K562 (cell line): ENCODE measurements at regions not wholly inside any gene's neighbourhood (a gene's known extent, or its start where the extent isn't known, plus 50 kb on each side); places are given as distances from the start of the nearest gene placed in this dataset.

Experiments used
- ATAC-seq: fragments of 200-7000 bp; cut with Tn5 transposase; 3 replicates; pipeline ENCODE4 v1.9.1; 2020; ENCODE audit warnings: moderate library complexity
- BruUV-seq: library from RNA; stranded (reverse); fragments of 400-500 nt; replicated peaks from 2 replicates; lab custom pipeline; 2021; lab: Mats Ljungman, UMichigan
- CTCF ChIA-PET: fragments of 300-600 bp; formaldehyde crosslinking; extraction: SDS; loops from one replicate; lab custom pipeline; 2021; ENCODE audit warnings: low intra/inter-chr PET ratio; lab: Yijun Ruan, JAX
- POLR2A ChIA-PET: fragments of 300-600, 350-650 bp; sonication (Branson Sonifier 250); formaldehyde crosslinking; extraction: SDS; loops from one replicate; lab custom pipeline; 2021; ENCODE audit warnings: antibody characterized with exemption, inconsistent platforms; lab: Yijun Ruan, JAX
- DNase-seq, 4 experiments: peaks; one replicate each; pipeline versions ENCODE4 v3.0.0 to v3.0.0-alpha.2; 2011 to 2018; ENCODE audit warnings: low spot score in 3 of 4, mixed read lengths in 3 of 4; ENCODE audit errors: extremely low read depth in 1 of 4
- FAIRE-seq: peaks from 2 replicates; lab custom pipeline; 2011; peaks lifted over from hg19 to GRCh38; lab: Jason Lieb, UNC
- H2AFZ ChIP-seq: 2 replicates; pipeline ENCODE4 v1.6.0; 2011; ENCODE audit warnings: low read depth, low read length, control low read depth, inconsistent platforms
- H3K27ac ChIP-seq: fragments of 200-600 bp; 3 replicates; pipeline ENCODE4 v1.8.0; 2011; ENCODE audit warnings: low read depth, mild to moderate bottlenecking, control low read depth, inconsistent platforms, low read length, moderate library complexity, mixed read lengths; ENCODE audit errors: extremely low read depth
- H3K27me3 ChIP-seq, 2 experiments: fragments of 300-600 bp in 1 of 2; 2 replicates in 1 of 2; 3 replicates in 1 of 2; pipeline versions ENCODE4 v1.6.0 to v1.8.0; 2011; ENCODE audit warnings: inconsistent platforms in 2 of 2, low read length in 2 of 2, mild to moderate bottlenecking in 1 of 2, mixed read lengths in 1 of 2, moderate library complexity in 1 of 2; ENCODE audit not compliant: control insufficient read depth in 2 of 2, insufficient read depth in 2 of 2
- H3K36me3 ChIP-seq: fragments of 300-600 bp; 3 replicates; pipeline ENCODE4 v1.8.0; 2011; ENCODE audit warnings: mild to moderate bottlenecking, low read length, inconsistent platforms; ENCODE audit not compliant: control insufficient read depth, insufficient read depth
- H3K4me1 ChIP-seq, 2 experiments: fragments of 200-600 bp in 1 of 2; replicated peaks in 1 of 2; 2 replicates in 1 of 2; 3 replicates in 1 of 2; pipeline versions ENCODE4 v1.5.1 to v1.8.0; 2011; ENCODE audit warnings: inconsistent platforms in 2 of 2, low read length in 2 of 2, mild to moderate bottlenecking in 1 of 2, mixed read lengths in 1 of 2, moderate library complexity in 1 of 2; ENCODE audit not compliant: control insufficient read depth in 2 of 2, insufficient read depth in 2 of 2
- H3K4me2 ChIP-seq: 2 replicates; pipeline ENCODE4 v1.6.1; 2011; ENCODE audit warnings: low read length, control low read depth, inconsistent platforms, mixed read lengths; ENCODE audit not compliant: insufficient read depth
- H3K4me3 ChIP-seq: fragments of 200-600 bp; sonication (generic), shearing (Covaris generic); 2 replicates; pipeline ENCODE4 v1.5.1; 2016; ENCODE audit warnings: control low read depth, inconsistent platforms
- H3K79me2 ChIP-seq: fragments of 200-600 bp; 3 replicates; pipeline ENCODE4 v1.8.0; 2011; ENCODE audit warnings: low read length, inconsistent platforms; ENCODE audit not compliant: control insufficient read depth, insufficient read depth
- H3K9ac ChIP-seq, 2 experiments: 2 replicates each; pipeline versions ENCODE4 v1.6.0 to v1.6.1; 2011; ENCODE audit warnings: low read depth in 2 of 2, low read length in 2 of 2, control low read depth in 1 of 2, inconsistent platforms in 1 of 2, mild to moderate bottlenecking in 1 of 2, mixed read lengths in 1 of 2; ENCODE audit not compliant: insufficient read depth in 1 of 2
- H3K9me1 ChIP-seq: one replicate; pipeline ENCODE4 v1.6.0; 2011; ENCODE audit warnings: inconsistent platforms, mild to moderate bottlenecking, low read length, moderate library complexity; ENCODE audit not compliant: control insufficient read depth, insufficient read depth
- H3K9me3 ChIP-seq: replicated peaks from 2 replicates; pipeline ENCODE4 v1.5.1; 2011; ENCODE audit warnings: low read depth, low read length, inconsistent platforms; ENCODE audit not compliant: control insufficient read depth, insufficient read depth
- H4K20me1 ChIP-seq: replicated peaks from 2 replicates; pipeline ENCODE4 v1.6.1; 2011; ENCODE audit warnings: low read length, inconsistent platforms, mixed read lengths; ENCODE audit not compliant: control insufficient read depth, insufficient read depth
- HNRNPLL ChIP-seq: fragments of 200-400 bp; formaldehyde crosslinking; IDR thresholded peaks from 2 replicates; pipeline ENCODE4 v1.6.1; 2017; ENCODE audit warnings: low read length, low read depth, mild to moderate bottlenecking; ENCODE audit not compliant: poor library complexity, severe bottlenecking
- MTF1 ChIP-seq: fragments of 250-450 bp; sonication (Bioruptor Pico); IDR thresholded peaks from 2 replicates; pipeline ENCODE4 v1.9.0; 2021; ENCODE audit warnings: moderate library complexity, mild to moderate bottlenecking, inconsistent platforms, borderline replicate concordance
- PHTF2 ChIP-seq: fragments of 250-450 bp; sonication (Bioruptor Pico); IDR thresholded peaks from 2 replicates; pipeline ENCODE4 v1.5.0; 2021; ENCODE audit warnings: mild to moderate bottlenecking
- SPI1 ChIP-seq: IDR thresholded peaks from 2 replicates; pipeline ENCODE4 v1.6.1; 2011; ENCODE audit warnings: low read depth, low read length, control low read depth, borderline replicate concordance
- ZBTB8A ChIP-seq: fragments of 450-650 bp; IDR thresholded peaks from 2 replicates; pipeline ENCODE4 v1.6.1; 2018; ENCODE audit warnings: mild to moderate bottlenecking, moderate library complexity; ENCODE audit not compliant: partially characterized antibody
- ZNF3 ChIP-seq: fragments of 250-450 bp; sonication (Bioruptor Pico); IDR thresholded peaks from 2 replicates; pipeline ENCODE4 v1.5.0; 2021; ENCODE audit warnings: mild to moderate bottlenecking, moderate library complexity
- ZNF507 ChIP-seq: conservative IDR thresholded peaks from 2 replicates; pipeline ENCODE4 v1.6.1; 2017; ENCODE audit warnings: missing genetic modification characterization, missing compliant biosample characterization
- WGBS: fragments of 100-300 bp; shearing (Covaris generic); methylation state at CpG from one replicate; pipeline ENCODE4 v1.1.6; 2016; ENCODE audit warnings: low coverage, mixed read lengths; ENCODE audit not compliant: insufficient coverage; ENCODE audit errors: missing lambda C conversion rate; 5-methylcytosine and 5-hydroxymethylcytosine counted together
- in situ Hi-C: fragments of 300-500 bp; cut with MboI; formaldehyde crosslinking; loops from 4 replicates; pipeline ENCODE4 v1.15.0; 2018; ENCODE audit warnings: inconsistent platforms, mixed read lengths
- intact Hi-C: fragments of 100-400 bp; cut with micrococcal nuclease; formaldehyde crosslinking; loops from 2 replicates; pipeline ENCODE4 v1.14.2; 2022
- TF ChIP-seq, protein P1 (sequence below): fragments of 450-650 bp; IDR thresholded peaks from 2 replicates; pipeline ENCODE4 v1.6.1; 2016; ENCODE audit warnings: borderline replicate concordance
- TF ChIP-seq, protein P2 (sequence below): fragments of 250-450 bp; sonication (Bioruptor Pico); IDR thresholded peaks from 2 replicates; pipeline ENCODE4 v1.5.0; 2020; ENCODE audit warnings: mild to moderate bottlenecking

DNA sequence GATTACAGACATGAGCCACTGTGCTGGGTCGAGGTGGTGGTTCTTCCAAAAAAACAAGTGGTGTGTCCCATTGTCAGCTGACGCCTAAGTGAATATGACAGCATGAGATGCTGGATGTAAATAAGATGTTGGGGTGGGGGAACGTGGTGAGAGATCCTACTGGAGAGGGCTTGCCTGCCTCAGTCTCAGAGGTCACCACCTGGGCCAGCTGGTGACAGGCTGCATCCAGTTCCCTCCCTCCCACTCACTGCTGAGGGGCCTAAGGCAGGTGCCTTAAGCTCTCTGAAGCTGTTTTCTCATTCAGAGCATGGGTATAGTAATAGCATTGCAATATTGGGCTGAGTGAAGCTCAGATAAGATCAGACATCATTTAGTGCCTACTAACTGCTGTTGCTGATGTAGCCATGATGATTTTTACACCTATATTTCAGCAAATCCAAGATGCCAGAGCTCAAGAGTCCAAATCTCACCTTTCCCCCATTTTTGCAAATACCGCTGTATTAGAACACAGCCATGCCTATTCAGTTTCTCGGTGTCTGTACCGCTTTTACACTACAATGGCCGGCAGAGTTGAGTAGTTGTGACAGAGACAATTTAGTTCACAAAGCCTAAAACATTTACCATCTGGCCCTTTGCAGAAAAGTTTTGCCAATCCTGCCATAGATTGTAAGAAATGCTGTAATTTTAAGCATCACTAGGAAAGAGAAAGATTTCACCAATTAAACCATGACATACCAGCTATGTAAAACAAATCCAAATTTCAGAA, 171.3 kb downstream of the ANKRD60 start:
- no peaks in the 10 kb centered on the region for H4K20me1 ChIP-seq
- no peaks in the 10 kb centered on the region for H3K9me3 ChIP-seq
- no peak overlapping the region for H3K4me3 ChIP-seq
- no TSS peak for BruUV-seq
- ChIA-PET POLR2A (interaction anchor here (0.6 to 1.4 kb wide), 3 partner anchors 8 to 273 kb away, joined by 4 to 5 read pairs (median 4); no protein-coding TSS in a partner anchor), CTCF (no interaction called here)
- no peaks in the 10 kb centered on the region for H3K79me2 ChIP-seq
- FAIRE-seq: no peak
- no peak for ATAC-seq
- no peaks in the 10 kb centered on the region for H3K36me3 ChIP-seq
- DNase-seq: no peak
- no peak overlapping the region for H3K9ac ChIP-seq
- intact Hi-C loops: no loop called here
- no peak for TF ChIP-seq ZNF3 (CRISPR knock-in tag)
- no peak for TF ChIP-seq MTF1 (CRISPR knock-in tag)
- TF ChIP-seq SPI1: no peak
- TF ChIP-seq, protein P1, sequence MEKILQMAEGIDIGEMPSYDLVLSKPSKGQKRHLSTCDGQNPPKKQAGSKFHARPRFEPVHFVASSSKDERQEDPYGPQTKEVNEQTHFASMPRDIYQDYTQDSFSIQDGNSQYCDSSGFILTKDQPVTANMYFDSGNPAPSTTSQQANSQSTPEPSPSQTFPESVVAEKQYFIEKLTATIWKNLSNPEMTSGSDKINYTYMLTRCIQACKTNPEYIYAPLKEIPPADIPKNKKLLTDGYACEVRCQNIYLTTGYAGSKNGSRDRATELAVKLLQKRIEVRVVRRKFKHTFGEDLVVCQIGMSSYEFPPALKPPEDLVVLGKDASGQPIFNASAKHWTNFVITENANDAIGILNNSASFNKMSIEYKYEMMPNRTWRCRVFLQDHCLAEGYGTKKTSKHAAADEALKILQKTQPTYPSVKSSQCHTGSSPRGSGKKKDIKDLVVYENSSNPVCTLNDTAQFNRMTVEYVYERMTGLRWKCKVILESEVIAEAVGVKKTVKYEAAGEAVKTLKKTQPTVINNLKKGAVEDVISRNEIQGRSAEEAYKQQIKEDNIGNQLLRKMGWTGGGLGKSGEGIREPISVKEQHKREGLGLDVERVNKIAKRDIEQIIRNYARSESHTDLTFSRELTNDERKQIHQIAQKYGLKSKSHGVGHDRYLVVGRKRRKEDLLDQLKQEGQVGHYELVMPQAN: no peak
- no peak for TF ChIP-seq ZNF507 (tag)
- no peak for TF ChIP-seq PHTF2 (CRISPR knock-in tag)
- TF ChIP-seq, protein P2, sequence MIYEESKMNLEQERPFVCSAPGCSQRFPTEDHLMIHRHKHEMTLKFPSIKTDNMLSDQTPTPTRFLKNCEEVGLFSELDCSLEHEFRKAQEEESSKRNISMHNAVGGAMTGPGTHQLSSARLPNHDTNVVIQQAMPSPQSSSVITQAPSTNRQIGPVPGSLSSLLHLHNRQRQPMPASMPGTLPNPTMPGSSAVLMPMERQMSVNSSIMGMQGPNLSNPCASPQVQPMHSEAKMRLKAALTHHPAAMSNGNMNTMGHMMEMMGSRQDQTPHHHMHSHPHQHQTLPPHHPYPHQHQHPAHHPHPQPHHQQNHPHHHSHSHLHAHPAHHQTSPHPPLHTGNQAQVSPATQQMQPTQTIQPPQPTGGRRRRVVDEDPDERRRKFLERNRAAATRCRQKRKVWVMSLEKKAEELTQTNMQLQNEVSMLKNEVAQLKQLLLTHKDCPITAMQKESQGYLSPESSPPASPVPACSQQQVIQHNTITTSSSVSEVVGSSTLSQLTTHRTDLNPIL (CRISPR knock-in tag): no peak
- TF ChIP-seq HNRNPLL: no peak
- TF ChIP-seq ZBTB8A: no peak
- TF ChIP-seq, all 486 proteins: peak for 0
- no peaks in the 10 kb centered on the region for H3K9me1 ChIP-seq
- peaks cover 0 to 12% of the 10 kb centered on the region in 2 experiments; a peak in 2 of 5 replicates for H3K27me3 ChIP-seq
- H3K27ac ChIP-seq: no peak overlapping the region
- H2AFZ ChIP-seq: no peak overlapping the region
- H3K4me2 ChIP-seq: no peak overlapping the region
- in situ Hi-C loops: no loop called here
- 1% methylated on average over 7 of the region's 7 CpGs for WGBS
- H3K4me1 ChIP-seq: no peaks in the 10 kb centered on the region
